HG03103 (cell line): ENCODE measurements at regions not wholly inside any gene's neighbourhood (a gene's known extent, or its start where the extent isn't known, plus 50 kb on each side); places are given as distances from the start of the nearest gene placed in this dataset.

Experiments used
- ATAC-seq: cut with Tn5 transposase; IDR thresholded peaks from one replicate; pipeline ENCODE4 v1.9.1; 2021; ENCODE audit warnings: low read depth; ENCODE audit not compliant: unreplicated experiment

GRCh38 chr10:5305374-5305773, 59.4 kb upstream of the UCN3 start:
- no peak for ATAC-seq

DNA sequence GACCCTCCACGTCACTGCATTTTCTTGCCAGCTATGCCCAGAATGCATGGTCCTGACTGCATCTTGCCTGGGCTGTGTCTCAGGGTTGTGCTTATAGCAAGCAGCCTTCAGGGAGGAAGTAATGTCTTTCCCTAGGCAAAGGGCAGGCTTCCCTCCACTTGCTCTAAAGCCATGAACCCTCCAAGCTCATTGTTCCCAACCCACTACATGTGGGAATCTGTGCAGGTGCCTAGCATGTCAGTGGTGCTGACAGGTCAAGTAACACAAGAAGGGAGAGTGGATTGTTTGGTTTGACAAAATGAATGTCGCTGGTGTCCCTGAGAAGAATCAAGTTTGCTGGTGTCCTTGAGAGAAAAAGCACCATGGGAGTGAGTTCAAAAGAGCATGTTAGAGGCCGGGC, 53.9 kb upstream of the UCN3 start:
- ATAC-seq: no peak

DNA sequence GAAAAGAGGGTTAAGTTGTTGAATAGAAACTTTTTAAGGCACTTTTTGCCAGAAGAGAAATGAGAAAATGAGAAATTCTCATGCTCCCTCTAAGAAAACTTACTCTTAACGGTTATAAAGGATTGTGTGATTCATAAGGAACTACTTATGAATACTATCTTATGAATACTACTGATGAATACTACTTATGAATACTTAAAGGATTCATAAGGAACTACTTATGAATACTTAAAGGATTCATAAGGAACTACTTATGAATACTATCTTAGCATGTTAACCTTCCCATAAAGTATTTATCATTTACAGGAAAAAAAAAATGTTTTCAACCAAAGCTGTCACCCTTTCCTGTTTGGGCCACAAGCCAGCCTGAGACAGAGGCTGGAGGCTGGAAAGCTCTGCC, 53.1 kb upstream of the UCN3 start:
- no peak for ATAC-seq

GRCh38 chr10:5314840-5315239, 49.9 kb upstream of the UCN3 start:
- no peak for ATAC-seq
